ENCODE measurements at regions not wholly inside any gene's neighbourhood (a gene's known extent, or its start where the extent isn't known, plus 50 kb on each side); places are given as distances from the start of the nearest gene placed in this dataset.
A peak's percentile ranks its signal among the peaks of the same experiment; 100 is the strongest.

DNA sequence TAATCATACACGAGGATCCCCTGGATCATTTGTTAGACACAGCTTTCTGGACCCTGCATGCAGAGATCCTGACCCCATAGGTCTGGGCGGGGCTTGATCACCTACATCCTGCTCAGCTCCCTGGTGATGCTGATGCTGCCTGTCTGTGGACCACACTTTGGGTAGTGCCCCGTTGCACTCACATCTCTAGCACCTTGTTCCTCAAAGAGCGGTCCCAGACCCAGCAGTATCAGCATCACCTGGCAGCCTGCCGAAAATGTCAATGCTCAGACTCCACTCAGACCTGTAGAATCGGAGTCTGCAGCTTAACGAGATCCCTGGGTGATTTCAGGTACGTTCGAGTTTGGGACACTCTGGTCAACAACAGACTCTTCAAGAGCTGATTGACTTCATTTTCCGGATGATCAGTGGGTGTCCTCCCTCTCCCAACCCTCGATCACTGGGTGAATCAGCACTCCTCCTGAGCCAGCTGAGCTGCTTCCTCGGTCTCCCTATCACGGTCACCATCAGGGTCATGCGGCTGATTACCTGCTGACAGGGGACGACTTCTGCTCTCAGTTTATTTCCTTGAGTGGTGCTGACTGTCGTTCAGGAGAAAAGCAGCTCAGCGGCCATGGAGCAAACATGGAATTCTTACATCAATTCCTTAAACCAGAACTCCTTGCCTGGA is 150.6 kb upstream of the RAB12 start:
- no peak for DNase-seq (ENCODE audit: low read depth in 2 of 3, low spot score in 1 of 3)

DNA sequence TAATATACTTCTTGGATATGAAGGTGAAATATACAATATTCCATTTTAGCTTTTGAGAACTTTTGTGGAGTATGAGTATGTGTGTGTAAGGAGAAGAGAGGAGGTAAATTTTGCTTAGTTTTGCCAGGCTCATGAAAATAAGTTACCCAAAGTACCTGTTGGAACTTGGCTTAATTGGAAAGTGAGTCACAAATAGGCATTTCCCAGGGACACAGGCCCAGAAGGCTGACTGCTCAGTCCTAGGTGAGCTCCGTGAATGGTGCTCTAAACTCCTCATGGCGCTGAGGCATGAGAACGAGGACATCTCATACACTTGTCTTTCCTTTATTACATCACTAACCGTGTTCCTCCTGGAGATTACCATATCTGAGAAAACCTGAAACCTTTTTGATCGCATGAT is 148.5 kb upstream of the RAB12 start:
- no peak for DNase-seq (ENCODE audit: low read depth in 2 of 3, low spot score in 1 of 3)

DNA sequence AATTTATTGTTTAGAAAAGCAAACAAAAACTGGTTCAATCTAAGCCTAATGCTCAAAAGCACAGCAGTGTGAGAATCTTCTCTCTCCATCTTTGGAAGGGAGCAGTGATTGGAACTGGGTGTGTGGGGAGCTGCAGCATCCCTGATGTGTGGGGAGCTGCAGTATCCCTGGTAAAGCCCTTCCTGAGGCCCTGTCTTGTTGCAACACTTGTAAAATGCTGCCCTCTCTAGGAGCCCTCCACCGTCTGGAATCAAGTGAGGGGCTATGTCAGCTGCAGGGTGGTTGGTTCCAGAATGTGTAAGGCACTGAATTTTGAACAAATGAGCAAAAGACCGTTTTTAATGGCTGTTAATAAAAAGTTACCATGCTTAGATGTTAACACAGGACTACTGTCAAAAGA is 147.7 kb upstream of the RAB12 start:
- DNase-seq (ENCODE audit: low read depth in 2 of 3, low spot score in 1 of 3), result no peak

DNA sequence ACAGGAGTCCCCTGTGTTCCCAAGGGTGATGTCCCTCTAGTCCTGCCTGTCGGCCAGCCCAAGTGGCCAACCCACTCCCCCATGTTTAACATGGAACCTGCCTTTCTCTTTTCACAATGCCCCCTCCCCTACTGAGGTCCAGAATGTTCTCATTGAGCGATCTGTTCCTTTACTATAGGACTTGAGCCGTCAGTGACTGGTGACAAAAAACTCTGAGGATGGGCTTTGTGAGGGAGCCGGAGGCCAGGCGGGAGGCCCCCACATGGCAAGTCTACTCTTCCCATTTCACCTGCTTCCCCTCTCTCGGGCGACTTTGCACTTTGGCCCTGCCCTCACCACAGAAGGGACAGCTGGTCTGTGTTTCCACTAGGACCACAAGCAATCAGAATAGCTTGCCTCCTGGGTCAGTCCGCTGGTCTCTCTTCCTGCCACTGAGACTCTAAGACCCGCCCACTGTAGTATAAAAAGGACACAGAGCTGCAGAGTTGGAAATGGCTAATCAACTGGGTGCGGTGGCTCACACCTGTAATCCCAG is 146.5 kb upstream of the RAB12 start:
- no peak for DNase-seq (ENCODE audit: low read depth in 2 of 3, low spot score in 1 of 3)

DNA sequence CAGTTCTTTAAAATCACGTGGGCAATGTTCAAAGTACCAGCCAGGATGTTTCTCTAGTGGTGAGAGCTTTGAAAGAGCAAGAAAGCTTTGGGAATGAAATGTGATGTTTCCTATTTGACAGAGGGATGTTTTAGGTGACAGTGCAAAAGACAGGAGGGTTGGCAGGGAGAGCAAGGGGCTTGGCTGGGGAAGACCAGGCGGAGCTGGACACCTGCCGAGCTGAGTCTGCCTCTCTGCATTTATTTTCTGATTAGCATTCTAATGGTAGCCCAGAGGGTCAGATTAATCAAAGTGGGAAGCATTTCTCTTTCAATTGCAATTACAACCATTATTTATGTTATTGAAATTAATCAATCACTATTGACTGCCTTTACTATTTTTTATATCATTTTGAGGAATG is 145.4 kb upstream of the RAB12 start:
- no peak for DNase-seq (ENCODE audit: low read depth in 2 of 3, low spot score in 1 of 3)

DNA sequence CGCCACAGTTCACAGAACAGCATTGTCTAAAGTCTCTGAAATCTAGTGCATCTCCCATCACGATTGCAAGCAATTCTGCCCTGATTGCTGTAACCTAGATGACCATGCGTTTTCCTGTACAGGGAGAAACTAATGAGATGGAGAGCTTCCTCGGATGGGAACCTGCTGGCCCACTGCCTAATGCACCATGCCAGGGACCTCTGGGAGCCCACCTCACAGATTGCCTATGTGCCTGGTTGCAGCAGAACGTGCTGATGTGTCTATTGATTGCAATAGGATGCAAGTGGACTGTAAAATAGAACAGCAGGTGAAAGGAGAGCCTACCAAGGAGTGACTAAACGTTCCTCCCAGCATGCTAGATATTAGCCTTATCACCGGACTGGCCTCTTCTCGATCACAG is 141.0 kb upstream of the RAB12 start:
- DNase-seq (ENCODE audit: low read depth in 2 of 3, low spot score in 1 of 3), result no peak

DNA sequence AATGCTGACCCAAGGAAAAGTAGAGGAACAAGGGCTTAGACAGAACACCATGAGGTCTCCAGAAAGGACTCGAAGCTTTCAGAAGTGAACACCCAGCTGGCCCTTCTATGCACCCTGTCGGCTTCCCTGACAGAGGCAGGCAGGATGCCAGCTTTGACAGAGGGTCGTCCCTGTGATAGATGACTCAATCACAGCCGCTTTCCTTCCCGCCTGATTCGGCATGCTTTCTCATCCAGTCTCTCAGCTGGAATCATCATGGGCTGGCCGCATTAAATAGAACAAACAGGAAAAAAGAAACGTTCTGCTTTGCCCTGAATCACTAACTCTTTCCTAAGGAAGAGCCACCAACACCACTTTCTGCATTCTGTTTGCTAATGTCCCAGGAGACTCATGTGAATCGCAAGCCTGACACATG is 140.3 kb upstream of the RAB12 start:
- DNase-seq (ENCODE audit: low read depth in 2 of 3, low spot score in 1 of 3), result no peak

DNA sequence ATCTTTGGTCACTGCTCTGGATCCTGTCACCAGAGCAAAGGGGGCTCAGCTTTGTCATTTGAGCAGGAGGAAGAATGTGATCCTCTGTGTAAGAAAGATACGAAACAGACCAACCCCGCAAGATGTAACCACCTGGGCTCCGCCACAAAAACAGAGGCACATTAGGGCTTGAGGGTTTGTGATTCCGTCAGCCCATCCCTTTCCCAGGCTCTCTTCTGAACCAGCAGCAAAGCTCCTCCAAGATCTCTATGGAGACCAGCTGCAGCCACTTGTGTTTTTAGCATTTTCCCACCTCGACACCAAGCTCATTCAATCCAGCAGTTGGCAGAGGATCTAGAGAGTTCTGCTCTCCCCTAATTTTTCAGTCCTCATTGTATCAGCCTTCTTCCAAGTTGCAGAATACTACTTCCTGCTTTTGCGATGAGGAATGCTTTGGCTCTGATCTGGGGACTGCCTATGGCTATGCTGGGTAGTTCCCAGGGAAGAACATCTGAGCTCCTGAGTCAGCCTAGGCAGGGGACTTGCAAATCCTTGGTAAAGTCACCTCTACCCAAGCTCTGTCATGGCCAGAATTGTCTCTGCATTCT is 139.6 kb upstream of the RAB12 start:
- no peak for DNase-seq (ENCODE audit: low read depth in 2 of 3, low spot score in 1 of 3)

DNA sequence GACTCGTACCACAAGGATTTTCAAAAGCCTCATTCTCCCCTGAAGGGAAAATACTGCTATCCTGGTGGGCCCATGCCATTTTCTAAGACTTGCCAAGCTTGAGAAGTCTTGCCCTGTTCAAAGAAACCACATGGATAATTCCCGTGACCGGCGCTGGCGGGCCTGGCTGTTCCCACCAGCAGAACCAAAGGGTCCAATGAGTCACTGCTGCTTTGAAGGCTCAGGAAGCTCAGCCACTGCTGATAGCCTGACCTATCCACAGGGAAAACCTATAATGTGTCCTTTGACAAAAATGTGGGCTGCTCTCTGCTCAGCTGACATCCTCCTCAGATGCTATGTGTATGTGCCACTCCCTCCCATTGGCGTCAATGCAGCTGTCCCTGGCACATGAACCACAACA is 137.9 kb upstream of the RAB12 start:
- no peak for DNase-seq (ENCODE audit: low read depth in 2 of 3, low spot score in 1 of 3)

DNA sequence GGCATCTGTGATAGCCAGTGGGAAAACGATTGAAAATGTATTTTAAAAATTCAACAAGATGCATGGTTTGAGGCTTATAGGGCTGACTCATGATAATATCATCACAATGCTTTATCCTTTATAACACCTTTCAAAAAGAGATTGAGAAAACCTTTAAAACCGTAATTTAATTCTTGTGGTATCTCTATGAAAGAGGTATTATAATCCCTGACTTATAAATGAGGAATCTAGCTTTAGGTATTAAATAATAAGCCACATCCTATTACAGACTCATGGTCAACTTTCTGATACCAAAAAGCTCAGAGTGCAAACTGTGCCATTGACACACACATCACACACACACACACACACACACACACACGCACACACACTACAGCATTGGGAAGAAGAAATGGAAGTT is 134.6 kb upstream of the RAB12 start:
- no peak for DNase-seq (ENCODE audit: low read depth in 2 of 3, low spot score in 1 of 3)

DNA sequence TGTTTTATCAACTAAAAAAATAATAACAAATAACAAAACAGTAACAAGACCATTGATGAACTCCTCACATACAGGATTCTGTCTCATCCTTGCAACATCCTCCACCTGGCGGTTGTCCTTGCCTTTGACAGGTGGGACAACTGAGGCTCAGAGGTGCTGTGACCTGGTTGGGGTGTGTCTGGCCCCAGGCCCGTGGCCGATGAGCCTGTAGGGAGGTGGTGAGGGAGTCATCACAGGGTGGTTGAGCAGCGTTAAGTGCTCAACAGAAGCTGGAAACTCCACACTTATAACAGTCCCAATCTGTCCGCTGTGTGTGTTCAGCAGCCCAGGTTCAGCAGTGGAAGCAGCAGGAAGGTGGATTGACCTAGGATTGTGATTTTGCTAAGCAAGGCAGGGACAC is 131.6 kb upstream of the RAB12 start:
- DNase-seq (ENCODE audit: low read depth in 2 of 3, low spot score in 1 of 3), result no peak

DNA sequence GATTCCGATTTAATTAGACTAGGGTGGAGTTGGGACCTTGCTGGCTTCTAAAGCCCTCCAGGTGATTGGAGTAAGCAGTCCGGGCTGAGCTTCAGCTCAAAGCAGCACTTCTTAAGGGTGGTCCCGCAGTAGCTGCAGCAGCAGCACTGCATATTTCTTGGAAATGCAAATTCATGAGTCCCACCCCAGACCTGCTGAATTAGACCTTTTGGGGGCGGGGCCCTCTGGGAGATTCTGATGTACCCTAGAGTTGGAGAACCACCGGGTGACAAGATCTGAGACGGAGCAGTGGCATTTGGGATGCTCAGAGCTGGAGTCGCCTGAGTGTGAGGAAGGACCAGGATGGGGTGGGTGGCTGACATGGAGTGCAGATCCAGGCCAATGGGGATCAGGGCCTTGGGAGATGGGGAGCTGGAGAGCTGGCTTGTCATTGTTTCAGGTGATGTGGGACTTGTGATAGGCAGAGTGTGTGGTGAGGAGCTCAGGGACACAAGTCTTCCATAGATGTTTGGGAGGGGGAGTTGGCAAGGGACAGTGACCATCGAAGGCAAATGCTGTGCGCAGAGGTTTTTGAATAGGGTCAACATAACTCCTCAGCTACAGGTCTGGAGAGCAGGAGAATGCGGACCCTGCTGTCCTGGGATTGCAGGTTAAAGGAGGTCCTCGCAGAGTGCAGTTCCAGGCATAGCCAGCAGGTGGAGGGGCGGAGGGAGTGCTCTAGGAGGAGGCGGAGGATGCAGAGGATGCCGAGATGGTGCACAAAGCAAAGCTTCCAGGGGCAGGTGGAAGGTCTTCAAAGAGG is 130.9 kb upstream of the RAB12 start:
- DNase-seq (ENCODE audit: low read depth in 2 of 3, low spot score in 1 of 3), result peak; percentile 31 to 57 (median 52)

DNA sequence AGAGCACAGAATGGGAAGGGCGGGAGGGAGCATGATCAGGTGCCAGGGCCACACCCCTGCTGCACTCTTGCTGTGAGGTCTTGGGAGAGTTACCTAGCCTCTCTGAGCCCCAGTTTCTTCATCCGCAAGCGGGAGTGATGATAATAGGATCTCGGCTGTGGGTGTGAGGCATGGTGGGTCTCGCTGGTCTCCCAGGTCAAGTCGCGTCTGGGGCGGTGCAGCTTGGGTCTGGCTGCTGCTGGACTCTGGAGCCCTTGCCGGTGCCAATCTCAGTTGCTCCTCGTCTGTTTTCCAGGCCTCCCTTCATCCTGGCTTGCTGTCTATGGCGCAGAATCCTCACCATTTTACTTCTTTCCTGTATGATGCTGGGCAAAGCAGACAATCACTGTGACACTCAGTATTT is 130.3 kb upstream of the RAB12 start:
- no peak for DNase-seq (ENCODE audit: low read depth in 2 of 3, low spot score in 1 of 3)

DNA sequence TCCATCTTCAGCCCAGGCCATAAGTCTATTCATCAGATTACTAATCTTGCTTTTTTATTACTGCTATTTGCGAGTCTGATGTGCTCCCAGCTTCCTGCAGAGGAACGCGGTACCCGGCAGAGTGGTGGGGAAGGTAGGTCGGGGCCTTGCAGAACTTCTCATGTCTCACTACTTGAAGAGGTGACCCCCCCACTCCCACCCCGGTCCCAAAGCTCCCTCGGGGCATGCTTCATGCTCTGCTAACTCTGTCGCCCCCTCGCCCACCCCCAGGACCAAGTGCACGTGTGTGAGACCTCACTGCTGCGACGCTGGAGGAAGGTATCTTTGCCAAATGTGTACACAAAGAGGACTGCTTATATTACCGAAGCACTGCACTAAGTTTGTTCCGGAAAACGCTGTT is 129.4 kb upstream of the RAB12 start:
- DNase-seq (ENCODE audit: low read depth in 2 of 3, low spot score in 1 of 3), result no peak

DNA sequence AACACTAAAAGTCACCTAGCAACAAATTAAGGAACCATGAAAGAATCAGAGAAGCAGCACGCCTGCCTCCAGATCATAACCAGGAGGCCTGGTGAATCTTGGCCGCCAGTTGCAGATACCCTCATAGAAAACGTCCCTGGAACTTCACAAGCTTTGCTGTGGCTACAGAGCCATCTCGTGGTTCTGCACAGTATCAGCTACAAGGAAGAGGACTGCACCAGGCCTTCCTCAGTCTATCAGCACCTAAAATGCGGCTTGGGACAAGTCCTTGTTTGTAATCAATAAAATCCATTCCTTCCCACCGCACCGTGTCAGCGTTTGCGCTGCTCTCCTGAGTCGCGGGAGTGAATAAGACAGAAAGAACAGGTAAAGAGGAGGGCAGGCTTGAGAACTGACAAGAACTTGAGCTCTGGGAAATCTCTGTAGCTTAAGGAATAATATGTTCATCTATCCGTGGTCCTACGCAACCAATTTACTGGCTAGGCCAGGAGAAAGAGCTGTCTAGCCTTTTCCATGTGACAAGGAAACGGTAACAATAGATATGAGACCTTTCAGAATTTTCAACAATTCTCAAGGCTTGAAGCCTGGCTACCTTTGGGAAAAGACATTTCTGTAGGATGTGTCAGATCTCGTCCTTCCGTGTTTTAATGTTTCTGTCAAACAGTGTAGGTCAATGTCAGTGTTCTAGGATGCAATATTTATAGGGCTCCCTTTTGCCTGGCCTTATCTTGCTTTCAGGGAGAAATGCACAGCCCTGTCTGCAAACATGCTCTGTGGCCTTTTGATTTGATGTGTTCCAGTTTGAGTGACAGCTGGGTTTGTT is 128.5 kb upstream of the RAB12 start:
- DNase-seq (ENCODE audit: low read depth in 2 of 3, low spot score in 1 of 3), result no peak

DNA sequence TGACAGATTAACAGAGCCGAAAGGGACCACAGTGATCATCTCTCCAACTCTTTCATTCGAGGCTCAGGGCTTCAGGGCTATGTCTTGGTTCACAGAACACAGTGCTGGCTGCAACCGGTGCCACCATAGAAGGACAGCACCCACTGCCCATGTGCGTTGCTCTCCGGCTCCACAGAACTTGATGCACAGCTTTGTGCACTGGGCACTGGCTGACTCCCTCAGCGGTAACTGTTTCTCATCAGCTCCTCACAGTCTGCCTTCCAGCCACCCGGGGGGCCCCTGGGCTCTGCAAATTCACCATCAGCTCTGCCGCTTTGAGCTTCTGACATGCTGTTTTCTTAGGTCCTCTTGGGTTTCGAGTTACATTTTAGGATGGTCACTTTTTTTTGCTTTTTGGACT is 124.3 kb upstream of the RAB12 start:
- DNase-seq (ENCODE audit: low read depth in 2 of 3, low spot score in 1 of 3), result no peak

DNA sequence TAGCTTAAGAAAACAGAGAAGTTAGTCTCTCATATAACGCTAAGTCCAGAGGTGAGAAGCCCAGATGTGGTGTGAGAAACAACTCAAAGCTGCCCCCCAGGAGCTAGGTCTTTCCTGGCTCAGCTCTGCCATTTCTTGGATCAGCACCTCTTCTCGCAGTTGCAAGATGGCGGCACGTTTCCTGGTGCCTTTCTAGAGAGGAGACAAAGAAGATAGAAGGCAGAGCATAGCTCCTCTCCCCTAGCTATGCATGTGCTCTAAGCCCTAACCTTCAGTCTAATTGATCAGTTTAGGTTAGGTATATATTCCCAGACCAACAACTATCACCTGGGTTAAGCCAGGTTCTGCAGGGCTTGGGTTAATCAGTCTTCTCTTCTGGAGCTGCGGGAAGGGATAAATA is 119.5 kb upstream of the RAB12 start:
- no peak for DNase-seq (ENCODE audit: low read depth in 2 of 3, low spot score in 1 of 3)

DNA sequence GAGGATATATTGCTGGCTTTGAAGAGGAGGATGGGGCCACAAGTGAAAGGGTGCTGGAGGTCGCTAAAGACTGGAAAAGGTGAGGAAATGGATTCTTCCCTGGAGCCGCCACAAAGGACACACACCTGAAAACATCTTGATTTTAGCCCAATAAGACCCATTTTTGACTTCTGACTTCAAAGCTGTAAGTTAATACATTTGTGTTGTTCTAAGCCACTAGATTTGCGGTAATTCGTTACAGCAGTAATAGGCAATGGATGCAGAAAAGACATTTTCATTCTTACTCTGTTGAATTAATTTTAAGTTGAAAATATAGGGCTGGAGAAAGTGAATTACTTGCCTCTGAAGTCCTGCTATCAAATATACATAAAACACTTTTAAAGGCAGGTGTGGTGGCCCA is 117.7 kb upstream of the RAB12 start:
- no peak for DNase-seq (ENCODE audit: low read depth in 2 of 3, low spot score in 1 of 3)

DNA sequence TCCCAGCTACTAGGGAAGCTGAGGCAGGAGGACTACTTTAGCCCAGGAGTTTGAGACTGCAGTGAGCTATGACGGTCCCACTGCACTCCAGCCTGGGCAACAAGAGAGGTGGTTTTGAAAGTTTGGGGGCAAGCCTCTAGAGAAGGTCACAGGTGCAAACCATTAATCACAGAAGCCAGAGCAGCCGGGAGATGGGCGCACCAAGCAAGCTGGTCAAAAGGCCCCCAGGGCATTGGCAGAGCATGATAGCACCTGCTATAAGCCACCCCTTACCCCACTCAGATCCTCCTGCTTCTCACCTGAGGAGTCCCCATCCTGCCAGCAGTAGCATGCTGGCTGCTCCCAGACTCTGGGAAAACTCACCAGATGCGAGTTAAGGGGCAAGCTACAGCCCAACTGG is 116.1 kb upstream of the RAB12 start:
- no peak for DNase-seq (ENCODE audit: low read depth in 2 of 3, low spot score in 1 of 3)

DNA sequence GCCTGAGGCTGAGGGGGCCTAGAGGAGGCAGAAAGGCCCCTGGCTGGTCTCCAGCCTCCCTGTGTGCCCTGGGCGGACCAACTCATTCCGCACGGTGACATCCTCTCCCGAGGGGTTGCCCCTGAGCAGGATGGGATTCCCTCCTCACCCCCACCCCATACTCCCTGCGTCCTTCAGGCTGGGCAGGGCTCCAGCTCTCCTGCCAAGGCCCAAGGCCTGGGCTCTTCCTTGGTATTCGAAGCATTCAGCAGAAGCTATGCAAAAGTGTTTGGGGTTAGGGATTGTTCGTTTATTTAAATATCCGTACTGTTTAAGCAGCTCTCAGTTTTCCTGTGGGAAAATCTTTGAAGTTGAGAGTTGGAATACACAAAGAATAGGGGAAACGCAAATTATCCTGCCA is 113.1 kb upstream of the RAB12 start:
- no peak for DNase-seq (ENCODE audit: low read depth in 2 of 3, low spot score in 1 of 3)

DNA sequence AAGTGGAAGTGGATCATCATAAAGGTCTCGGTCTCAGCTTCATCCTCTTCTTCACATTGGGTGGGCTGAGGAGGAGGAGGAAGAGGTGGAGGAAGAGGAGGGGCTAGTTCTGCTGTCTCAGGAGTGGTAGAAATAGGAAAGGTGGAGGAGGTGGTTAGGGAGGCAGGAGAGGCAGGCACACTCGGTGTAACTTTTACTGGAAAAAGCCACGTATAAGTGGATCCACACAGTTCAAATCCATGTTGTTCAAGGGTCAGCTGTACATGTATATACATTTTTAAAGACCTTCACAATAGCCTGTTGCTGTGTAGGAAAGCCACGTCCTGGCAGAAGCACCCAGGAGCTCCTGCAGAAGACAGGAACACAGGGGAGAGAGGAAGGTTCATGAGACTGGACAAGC is 110.3 kb upstream of the RAB12 start:
- no peak for DNase-seq (ENCODE audit: low read depth in 2 of 3, low spot score in 1 of 3)

Measured in stimulated activated CD4-positive, alpha-beta T cell treated with anti-CD3 and anti-CD28 coated beads, Interleukin-12 subunit alpha, Interleukin-12 subunit beta, amount 100 ng/mL, for 48 hours (primary cell).